NCI-H1694 (cell line): ENCODE measurements at regions not wholly inside any gene's neighbourhood (a gene's known extent, or its start where the extent isn't known, plus 50 kb on each side); places are given as distances from the start of the nearest gene placed in this dataset.
A peak's percentile ranks its signal among the peaks of the same experiment; 100 is the strongest.

Experiments used
- DNase-seq: peaks from one replicate; lab custom pipeline; 2025; lab: John Stamatoyannopoulos, UW

GRCh38 chr22:27344546-27344945 is 457.0 kb downstream of the MN1 start:
- no peak for DNase-seq

GRCh38 chr22:27345691-27346090 is 455.9 kb downstream of the MN1 start:
- no peak for DNase-seq

DNA sequence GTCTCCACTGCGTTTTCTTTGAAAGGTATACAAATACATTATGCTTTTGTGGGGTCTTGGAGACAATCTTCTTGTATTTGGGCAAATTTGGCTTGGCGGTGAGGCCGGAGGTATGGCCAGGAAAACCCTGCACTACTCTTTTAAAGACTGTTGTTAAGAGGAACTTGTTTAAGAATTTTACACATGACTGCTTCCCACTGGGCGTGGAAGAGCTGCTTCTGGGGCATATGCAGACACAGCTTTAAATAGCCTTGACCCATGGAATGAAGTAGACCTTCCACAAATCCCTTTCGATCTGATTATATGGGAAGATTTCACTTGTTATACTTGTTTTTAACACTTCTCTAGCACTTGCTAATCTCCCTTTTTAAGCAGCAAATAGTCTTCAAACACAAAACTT is 453.6 kb downstream of the MN1 start:
- no peak for DNase-seq

DNA sequence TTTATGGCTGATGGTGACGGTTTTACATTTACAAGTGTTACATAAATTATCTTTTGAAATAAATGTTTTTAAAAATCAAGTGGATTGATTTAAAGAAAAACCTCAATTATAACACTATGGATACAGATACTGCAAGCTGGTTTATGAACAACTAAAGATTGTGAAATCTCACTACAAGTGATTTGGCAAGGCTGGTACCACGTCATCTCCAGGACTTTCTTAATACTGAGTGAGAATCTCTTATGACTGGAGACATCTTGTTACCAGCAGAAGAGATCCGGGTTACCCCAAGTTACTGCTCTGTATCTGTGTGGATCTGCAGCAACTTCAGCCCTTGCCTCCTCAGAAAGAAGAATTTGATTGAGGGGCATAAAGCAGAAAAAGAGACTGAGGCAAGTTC is 452.9 kb downstream of the MN1 start:
- no peak for DNase-seq

GRCh38 chr22:27349456-27349855 is 452.1 kb downstream of the MN1 start:
- no peak for DNase-seq

DNA sequence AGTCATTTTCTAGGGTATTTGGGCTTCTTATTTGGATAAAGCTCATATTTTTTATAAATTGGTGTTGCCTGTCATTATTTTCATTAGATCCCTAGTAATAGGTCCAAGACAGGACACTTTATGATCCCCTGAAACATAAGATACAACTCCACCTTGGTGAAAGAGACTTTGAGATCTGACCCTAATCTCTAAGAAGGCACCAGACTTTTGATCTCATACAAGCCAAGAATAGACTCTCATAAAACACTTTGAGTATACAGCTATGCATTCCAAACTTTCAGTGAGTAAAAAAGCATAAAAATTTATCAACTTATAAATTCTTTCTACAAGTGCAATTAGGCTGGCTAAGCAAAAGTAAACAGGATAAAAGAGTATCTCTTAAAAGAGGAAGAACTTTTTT is 451.2 kb downstream of the MN1 start:
- DNase-seq: no peak

- DNase-seq: no peak
Measured at GRCh38 chr22:27352426-27352825, 449.1 kb downstream of the MN1 start.

- no peak for DNase-seq
Measured at GRCh38 chr22:27358096-27358870, 443.3 kb downstream of the MN1 start.

DNA sequence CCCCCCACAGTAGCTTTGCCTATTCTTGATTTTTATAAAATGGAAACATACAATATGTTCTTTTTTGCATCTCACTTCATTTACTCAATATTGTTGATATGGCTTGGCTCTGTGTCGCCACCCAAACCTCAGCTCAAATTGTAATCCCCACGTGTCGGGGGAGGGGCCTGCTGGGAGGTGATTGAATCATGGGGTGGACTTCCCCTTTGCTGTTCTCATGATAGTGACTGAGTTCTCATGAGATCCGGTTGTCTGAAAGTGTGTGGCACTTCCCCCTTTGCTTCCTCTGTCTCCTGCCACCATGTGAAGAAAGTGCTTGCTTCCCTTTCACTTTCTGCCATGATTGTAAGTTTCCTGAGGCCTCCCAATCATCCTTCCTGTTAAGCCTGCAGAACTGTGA is 431.3 kb downstream of the MN1 start:
- no peak for DNase-seq

DNA sequence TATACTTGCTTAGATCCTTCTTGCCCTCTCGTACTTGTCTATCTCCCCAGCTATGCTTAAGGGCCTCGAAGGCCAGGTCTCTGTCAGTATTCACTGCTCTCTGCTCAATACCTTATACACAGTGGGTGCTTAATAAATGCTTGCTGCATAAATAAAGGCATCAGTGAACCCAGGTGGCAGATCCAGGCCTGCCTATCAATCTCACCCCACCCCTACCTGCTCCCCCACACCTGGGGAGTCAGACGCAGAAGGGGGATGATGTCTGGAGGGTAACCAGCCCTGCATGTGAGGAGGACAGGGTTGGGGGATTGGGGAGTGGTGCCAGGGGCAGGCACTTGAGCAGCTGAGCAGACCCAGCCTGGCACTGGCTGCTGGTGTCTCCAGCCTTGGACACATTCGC is 430.6 kb downstream of the MN1 start:
- no peak for DNase-seq

DNA sequence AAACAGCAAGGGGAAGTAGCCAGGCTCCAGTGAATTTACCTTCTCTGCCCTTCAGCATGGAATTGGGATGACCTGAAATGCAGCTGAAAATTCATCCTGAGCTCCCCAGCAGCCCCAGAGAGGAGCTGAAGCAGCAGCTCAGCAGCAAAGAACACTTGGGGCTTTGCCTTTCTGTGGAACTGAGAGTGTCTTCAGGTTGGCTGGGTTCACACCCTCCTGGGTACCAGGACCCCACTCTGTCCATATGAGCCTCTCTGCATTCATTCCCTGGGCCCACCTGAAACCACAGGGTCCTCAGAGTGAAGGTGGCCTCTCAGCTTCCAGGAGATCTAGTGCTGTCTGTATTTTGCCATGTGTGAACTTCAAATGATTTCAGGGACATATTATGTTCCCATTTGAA is 429.2 kb downstream of the MN1 start:
- no peak for DNase-seq

- no peak for DNase-seq
Measured at GRCh38 chr22:27372969-27373670, 428.4 kb downstream of the MN1 start.

GRCh38 chr22:27377501-27378295 is 423.9 kb downstream of the MN1 start:
- peak; percentile 70 for DNase-seq

DNA sequence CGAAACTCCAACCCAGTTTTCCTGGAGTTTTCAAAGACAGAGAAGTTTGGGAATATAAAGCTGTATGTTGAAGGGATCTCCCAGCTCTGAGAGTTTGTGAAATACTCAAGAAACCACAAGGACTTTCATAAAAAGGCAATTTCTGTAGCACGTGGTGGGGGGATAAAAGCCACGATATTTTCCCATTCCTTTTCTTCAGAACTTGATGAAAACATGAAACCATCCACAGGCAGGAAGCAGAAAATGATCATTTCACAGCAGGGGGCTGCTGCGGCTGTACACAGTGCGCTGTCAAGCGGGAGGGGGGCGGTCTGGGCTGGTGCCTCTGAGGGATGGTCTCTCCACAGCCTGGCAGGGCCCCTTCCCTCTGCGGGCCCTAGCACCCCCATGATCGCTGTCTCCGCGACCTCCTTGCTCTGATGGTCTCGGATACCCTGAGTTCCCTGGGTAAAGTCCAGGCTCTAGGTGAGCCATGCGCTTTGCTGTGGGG is 423.2 kb downstream of the MN1 start:
- DNase-seq: no peak

DNA sequence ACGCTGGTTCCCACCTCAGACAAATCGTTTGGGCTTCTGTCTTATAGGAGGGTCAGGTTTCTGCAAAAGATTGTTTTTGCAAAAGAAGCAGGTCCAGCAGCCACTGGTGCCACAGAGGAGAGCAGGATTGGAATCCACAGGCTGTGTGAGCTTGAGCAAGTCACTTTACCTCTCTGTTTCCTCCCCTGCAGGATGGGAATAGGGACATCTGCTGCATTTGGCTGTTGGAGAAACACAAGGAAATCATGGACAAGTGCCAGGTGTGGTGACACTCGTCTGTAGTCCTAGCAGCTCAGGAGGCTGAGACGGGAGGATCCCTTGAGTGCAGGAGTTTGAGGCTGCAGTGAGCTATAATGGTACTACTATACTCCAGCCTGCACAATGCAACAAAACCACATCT is 422.6 kb downstream of the MN1 start:
- DNase-seq: peak; percentile 62

DNA sequence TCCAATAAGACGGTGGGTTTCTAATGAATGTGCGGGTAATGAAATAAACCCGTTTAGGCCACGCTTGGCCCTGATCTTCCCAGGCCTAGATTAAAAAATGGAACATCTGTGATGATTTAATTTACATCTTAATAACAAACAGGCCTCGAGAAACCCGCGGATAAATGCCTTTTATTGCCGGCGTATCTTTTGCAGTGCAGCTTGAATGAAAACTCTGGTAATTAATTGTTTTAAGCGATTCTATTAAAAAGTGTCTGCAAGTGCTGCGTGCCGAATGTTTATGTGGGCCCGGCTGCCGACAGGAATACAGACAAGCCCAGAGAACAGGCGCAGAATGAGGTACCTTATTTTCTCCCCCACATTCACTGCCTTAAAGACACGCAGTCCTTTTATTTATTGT is 420.7 kb downstream of the MN1 start:
- DNase-seq: no peak

DNA sequence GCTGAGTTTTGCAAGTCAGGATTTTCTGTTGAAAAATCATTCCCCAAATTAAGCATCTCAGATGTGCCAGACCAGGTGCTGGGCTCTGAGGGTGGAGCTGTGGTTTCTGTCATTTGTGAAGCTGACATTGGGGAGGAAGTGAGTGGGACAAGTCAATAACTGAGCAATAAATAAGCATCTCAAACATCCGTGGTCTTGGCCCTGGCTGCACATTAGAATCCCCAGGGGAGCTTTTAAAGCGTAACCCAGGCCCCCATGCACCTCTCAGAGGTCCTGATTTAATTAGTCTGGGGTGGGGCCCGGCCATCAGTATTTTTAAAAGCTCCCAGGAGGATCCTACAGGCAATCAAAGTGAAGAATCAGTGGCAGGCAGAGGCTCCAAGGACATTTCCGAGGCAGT is 420.0 kb downstream of the MN1 start:
- no peak for DNase-seq

DNA sequence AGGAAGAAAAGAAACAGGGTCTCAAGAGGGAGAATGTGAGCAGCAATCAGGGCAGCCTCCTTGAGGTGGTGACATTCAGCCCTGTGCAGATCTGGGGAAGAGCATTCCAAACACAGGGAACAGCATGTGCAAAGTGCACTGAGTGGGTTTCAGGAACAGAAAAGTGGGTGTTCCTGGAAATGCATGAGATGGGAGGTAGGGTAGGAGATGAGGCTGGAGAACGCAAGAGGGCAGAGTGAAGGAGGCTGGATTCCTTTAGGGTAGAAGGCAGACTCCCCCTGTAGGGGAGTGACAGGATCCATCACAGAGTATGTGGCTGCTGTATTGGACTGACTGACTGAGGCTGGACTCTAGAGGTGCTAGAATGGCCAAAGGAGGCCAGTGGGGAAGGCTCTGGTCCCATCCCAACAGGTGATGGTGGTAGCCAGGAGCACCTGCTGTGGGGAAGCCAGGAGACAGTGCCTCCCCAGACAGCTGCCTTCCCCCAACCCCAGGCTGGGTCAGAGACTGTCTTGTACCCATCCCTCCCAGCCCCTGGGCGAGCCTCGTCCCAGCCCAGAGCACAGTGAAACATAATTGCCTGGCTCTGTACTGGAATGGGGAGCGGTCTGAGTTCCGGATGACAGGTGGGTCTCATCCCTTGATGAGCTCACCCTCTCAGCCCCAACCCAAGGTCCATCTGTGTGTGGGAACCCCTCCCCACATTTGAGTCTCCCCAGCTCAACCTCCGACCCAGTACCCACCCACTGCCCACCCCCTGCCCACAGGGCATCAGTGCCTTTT is 419.4 kb downstream of the MN1 start:
- DNase-seq: no peak

GRCh38 chr22:27382947-27383346 is 418.6 kb downstream of the MN1 start:
- no peak for DNase-seq

- DNase-seq: no peak
Measured at GRCh38 chr22:27383896-27384295, 417.7 kb downstream of the MN1 start.

DNA sequence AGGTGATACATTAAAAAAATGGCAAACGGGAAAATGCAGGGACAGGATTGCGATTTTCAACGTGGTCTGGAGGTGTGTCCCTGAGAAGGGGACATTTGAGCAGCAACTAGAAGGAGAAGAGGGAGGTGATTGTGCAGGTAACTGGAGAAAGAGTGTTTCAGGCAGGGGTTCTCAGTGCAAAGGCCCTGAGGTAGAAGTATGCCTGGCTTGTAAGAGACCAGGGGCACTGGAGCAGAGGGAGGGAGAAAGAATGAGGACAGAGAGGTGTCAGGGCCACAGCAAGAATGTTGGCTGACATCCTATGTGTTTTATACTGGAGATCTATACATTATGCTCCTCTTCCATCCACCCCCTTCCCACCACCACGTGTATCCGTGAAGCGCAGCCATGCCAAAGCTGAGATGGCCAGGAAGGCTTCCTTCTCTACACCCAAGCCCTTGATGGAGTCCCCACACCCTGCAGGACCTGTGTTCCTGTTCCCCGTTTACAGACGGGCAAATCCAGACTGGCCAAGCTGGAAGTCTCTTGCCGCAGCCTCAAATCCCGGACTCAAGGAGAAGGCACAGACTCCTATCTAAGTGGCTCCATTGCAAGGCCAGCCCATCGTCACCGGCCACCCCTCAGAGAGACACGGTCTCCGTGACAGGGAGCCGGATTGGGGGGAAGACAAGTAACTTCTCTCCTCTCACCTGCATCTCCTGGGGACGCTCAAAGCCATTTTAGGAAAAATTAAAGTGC is 416.1 kb downstream of the MN1 start:
- no peak for DNase-seq
